Fibroblast of mammary gland (primary cell): ENCODE measurements at regions not wholly inside any gene's neighbourhood (a gene's known extent, or its start where the extent isn't known, plus 50 kb on each side); places are given as distances from the start of the nearest gene placed in this dataset.
"Not testable (repeated sequence)": the region's sequence is repeated elsewhere in the genome, so short reads cannot be mapped to it uniquely, and the experiment has no call there.

ENCODE experiments used
- DNase-seq: peaks from one replicate; pipeline ENCODE4 v3.0.0-alpha.2; 2010; ENCODE audit warnings: low read depth
- H3K4me3 ChIP-seq: 2 replicates; pipeline ENCODE4 v1.5.1; 2011; ENCODE audit warnings: low read depth, mild to moderate bottlenecking, low read length, moderate library complexity; ENCODE audit not compliant: control insufficient read depth
- TF ChIP-seq, protein P1 (sequence below): conservative IDR thresholded peaks from 2 replicates; pipeline ENCODE4 v1.5.1; 2011; ENCODE audit warnings: low read depth, low read length, inconsistent platforms; ENCODE audit not compliant: control insufficient read depth, insufficient read depth

DNA sequence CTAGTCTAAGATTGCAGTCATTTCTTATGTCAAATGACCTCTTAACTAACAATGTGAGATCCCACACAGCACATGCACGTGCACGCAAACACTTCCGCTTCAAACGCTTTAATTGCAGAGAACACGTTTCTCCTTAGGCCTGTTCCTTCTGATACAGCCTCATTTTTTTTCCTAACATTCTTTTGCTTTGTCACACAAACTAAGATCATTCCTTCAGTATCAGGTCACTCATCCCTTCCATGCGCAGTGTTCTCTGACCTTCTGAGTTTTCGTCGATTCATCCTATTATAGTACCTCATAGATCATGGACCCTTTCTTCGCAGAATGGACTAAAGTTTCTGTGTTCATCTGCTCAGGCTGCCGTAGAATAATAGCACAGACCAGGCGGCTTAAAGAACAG lies 327.1 kb upstream of the CDH19 start:
- TF ChIP-seq, protein P1, sequence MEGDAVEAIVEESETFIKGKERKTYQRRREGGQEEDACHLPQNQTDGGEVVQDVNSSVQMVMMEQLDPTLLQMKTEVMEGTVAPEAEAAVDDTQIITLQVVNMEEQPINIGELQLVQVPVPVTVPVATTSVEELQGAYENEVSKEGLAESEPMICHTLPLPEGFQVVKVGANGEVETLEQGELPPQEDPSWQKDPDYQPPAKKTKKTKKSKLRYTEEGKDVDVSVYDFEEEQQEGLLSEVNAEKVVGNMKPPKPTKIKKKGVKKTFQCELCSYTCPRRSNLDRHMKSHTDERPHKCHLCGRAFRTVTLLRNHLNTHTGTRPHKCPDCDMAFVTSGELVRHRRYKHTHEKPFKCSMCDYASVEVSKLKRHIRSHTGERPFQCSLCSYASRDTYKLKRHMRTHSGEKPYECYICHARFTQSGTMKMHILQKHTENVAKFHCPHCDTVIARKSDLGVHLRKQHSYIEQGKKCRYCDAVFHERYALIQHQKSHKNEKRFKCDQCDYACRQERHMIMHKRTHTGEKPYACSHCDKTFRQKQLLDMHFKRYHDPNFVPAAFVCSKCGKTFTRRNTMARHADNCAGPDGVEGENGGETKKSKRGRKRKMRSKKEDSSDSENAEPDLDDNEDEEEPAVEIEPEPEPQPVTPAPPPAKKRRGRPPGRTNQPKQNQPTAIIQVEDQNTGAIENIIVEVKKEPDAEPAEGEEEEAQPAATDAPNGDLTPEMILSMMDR, result no peak
- DNase-seq, result no peak
- H3K4me3 ChIP-seq, result no peak overlapping the region

DNA sequence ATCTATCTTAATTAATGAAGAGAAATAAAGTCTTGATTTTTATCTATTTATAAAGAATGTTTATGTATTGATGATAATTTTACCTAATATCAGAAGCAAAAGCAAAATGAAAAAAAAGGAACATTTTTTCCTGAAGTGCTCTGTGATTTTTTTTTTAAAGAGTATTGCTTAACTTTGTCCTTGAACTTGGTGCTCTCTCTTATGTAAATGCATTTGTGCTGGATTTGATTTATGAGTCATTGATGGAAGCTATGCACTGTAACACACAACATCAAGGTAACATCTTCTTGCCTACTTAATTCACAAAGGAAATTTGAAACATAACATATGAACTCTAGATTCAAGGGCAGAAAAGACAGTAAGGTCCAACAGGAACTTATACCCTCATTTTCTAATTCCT lies 312.9 kb upstream of the CDH19 start:
- no peak for DNase-seq
- TF ChIP-seq, protein P1, result no peak

DNA sequence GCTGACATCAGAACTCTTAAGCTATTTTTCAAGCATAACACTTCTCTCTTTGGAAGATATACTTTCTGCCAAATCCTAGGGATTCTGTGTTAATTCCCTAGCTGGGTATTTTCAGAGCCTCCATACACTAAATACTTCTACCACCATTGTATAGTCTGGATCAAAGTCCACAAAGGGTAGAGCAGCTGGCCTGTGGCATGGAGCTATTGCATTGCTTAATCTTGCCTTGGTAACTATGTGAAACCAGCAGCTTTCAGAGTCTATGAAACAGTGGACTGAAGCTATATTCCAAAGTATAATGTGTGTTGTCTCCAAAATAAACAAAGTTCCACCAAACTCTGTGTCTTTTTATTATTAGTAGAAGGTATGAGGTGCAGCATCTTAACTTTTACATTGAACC lies 296.9 kb upstream of the CDH19 start:
- DNase-seq, result no peak
- H3K4me3 ChIP-seq, result no peak overlapping the region
- TF ChIP-seq, protein P1, result no peak

More for the DNA sequence above, 312.9 kb upstream of the CDH19 start:
- no peak overlapping the region for H3K4me3 ChIP-seq

DNA sequence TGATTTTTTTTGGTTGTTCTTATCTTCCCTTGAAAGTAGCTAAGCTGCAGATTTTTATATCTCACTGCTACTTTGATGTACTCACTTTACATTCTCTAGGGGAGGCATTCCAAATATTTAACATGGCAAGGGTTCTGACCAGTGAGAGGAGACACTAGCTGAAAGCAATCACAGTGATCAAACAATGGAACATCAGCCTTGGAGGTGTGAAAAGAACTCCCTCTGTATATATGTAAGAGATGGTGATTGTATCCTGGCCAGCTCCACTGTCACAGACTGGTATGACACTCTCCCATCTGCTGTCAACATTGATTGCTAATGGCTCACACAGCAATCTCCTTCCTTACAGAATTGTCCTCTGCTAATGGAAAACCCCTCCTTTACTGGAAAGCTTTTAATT lies 291.7 kb upstream of the CDH19 start:
- TF ChIP-seq, protein P1, result no peak
- no peak overlapping the region for H3K4me3 ChIP-seq
- no peak for DNase-seq

DNA sequence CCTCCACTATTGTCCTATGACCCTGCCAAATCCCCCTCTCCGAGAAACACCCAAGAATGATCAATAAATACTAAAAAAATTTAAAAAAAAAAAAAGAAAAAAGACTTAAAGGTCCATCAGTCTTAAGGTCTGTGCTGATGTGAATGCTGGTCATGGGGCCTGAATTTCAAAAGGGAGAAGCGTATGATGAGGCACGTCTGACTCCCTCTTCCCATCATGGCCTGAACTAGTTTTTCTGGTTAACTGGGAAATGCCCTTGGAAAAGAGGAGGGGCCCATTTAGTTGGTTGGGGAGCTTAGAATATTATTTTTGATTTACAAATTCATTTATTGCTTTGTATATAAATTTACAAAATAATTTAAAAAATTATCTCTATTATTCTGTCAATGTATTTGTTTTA lies 291.0 kb upstream of the CDH19 start:
- TF ChIP-seq, protein P1, result no peak
- DNase-seq, result no peak
- H3K4me3 ChIP-seq, result no peak overlapping the region

DNA sequence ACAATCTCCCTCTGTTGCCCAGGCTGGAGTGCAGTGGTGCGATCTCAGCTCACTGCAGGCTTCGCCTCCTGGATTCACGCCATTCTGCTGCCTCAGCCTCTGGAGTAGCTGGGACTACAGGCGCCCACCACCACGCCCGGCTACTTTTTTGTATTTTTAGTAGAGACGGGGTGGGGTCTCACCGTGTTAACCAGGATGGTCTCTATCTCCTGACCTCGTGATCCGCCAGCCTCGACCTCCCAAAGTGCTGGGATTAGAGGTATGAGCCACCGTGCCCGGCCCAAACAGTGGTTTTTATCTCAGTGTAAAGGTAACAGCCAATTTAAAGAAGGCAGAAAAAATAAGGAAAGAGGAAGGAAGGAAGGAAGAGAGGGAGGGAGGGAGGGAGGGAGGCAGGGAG lies 288.5 kb upstream of the CDH19 start:
- DNase-seq, H3K4me3 ChIP-seq: not testable (repeated sequence)

DNA sequence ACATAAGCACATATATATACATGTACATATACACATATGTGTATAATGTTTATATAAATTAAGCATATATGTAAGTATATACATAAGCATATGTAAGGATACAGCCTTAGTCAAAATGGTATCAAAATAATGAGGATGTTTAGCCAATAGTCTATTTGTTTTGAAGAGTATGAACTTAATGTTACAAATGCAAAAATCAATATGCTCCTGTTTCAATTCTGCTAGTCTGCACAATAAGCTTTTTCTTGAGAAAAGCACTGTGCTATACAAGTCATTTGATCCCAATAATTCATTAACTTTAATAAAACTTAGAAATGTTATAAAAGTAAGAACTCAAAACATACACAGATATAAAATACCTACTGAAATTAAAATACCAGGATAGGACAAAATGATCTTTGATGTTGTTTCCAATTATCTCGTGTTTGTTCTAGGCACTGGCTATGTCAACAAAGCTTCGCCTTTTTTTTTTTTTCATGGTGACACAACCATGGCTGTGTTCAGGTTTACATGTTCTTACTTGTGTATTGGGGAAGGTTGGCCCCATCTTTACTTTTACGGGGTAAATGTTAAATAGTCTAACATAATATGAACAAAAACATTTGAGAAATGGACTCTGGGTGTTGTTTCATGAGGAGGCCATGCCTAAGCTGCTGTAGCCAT lies 271.1 kb upstream of the CDH19 start:
- DNase-seq, result no peak
- TF ChIP-seq, protein P1, result no peak
- H3K4me3 ChIP-seq, result no peak overlapping the region
